K562 (cell line): ENCODE measurements at regions not wholly inside any gene's neighbourhood (a gene's known extent, or its start where the extent isn't known, plus 50 kb on each side); places are given as distances from the start of the nearest gene placed in this dataset.

Experiments used
- CC2D1A ChIP-seq: fragments of 450-650 bp; IDR thresholded peaks from 2 replicates; pipeline ENCODE4 v1.6.1; 2017; ENCODE audit warnings: mild to moderate bottlenecking
- ESRRA ChIP-seq: fragments of 450-650 bp; IDR thresholded peaks from 2 replicates; pipeline ENCODE4 v1.6.1; 2014; ENCODE audit warnings: low read depth, mild to moderate bottlenecking, moderate library complexity, borderline replicate concordance
- LCOR ChIP-seq: sonication (generic); formaldehyde crosslinking; IDR thresholded peaks from 2 replicates; pipeline ENCODE4 v1.8.0; 2022; ENCODE audit warnings: mild to moderate bottlenecking, missing genetic modification reagents
- RAD21 ChIP-seq, 2 experiments: fragments of 250-450 bp in 1 of 2; fragments of 450-650 bp in 1 of 2; sonication (Bioruptor Pico) in 1 of 2; formaldehyde crosslinking in 1 of 2; IDR thresholded peaks in 1 of 2; conservative IDR thresholded peaks in 1 of 2; 2 replicates each; pipeline versions ENCODE4 v1.4.0 to v1.8.0; 2020 to 2022; ENCODE audit warnings: mild to moderate bottlenecking in 2 of 2, moderate library complexity in 1 of 2
- RNF219 ChIP-seq: fragments of 250-450 bp; sonication (Bioruptor Pico); IDR thresholded peaks from 2 replicates; pipeline ENCODE4 v1.5.0; 2022; ENCODE audit warnings: mild to moderate bottlenecking
- SNIP1 ChIP-seq: fragments of 450-650 bp; IDR thresholded peaks from 2 replicates; pipeline ENCODE4 v1.7.1; 2017; ENCODE audit warnings: low read depth, mild to moderate bottlenecking
- TFAP4 ChIP-seq: sonication (generic); formaldehyde crosslinking; IDR thresholded peaks from 2 replicates; pipeline ENCODE4 v1.8.0; 2022; ENCODE audit warnings: missing genetic modification reagents, mild to moderate bottlenecking, moderate library complexity, borderline replicate concordance
- ZNF695 ChIP-seq: fragments of 450-650 bp; formaldehyde crosslinking; IDR thresholded peaks from 2 replicates; pipeline ENCODE4 v1.4.0; 2020; ENCODE audit warnings: mild to moderate bottlenecking, moderate library complexity
- TF ChIP-seq, protein P1 (sequence below): fragments of 250-450 bp; sonication (Bioruptor Pico); IDR thresholded peaks from 2 replicates; pipeline ENCODE4 v1.4.0; 2020; ENCODE audit warnings: mild to moderate bottlenecking, moderate library complexity, borderline replicate concordance
- TF ChIP-seq, protein P2 (sequence below): fragments of 250-450 bp; sonication (Bioruptor Pico); IDR thresholded peaks from 2 replicates; pipeline ENCODE4 v1.5.0; 2020; ENCODE audit warnings: mild to moderate bottlenecking
- TF ChIP-seq, protein P3 (sequence below), 3 experiments: fragments of 200-800 bp in 1 of 3; fragments of 250-450 bp in 1 of 3; fragments of 450-650 bp in 1 of 3; sonication (Bioruptor Pico) in 1 of 3; sonication (Bioruptor generic) in 1 of 3; formaldehyde crosslinking in 1 of 3; IDR thresholded peaks; 2 replicates each; pipeline versions ENCODE4 v1.6.1 to v1.8.0; 2016 to 2022; ENCODE audit warnings: mild to moderate bottlenecking in 2 of 3, missing genetic modification characterization in 2 of 3, missing compliant biosample characterization in 1 of 3, moderate library complexity in 1 of 3
- TF ChIP-seq, protein P4 (sequence below), 3 experiments: fragments of 200-800 bp in 1 of 3; sonication (Bioruptor generic) in 1 of 3; sonication (generic) in 1 of 3; formaldehyde crosslinking in 1 of 3; IDR thresholded peaks; 2 replicates each; pipeline versions ENCODE4 v1.6.1 to v1.8.0; 2016 to 2022; ENCODE audit warnings: mild to moderate bottlenecking in 2 of 3, missing compliant biosample characterization in 2 of 3, missing genetic modification characterization in 2 of 3, missing genetic modification reagents in 1 of 3

GRCh38 chr7:106979551-106980357 lies 64.8 kb upstream of the PRKAR2B start (continued):
- TF ChIP-seq ZNF695 (no peak), RNF219 (peak; percentile 77; the same call in 1 of the 2 replicates), RAD21 (CRISPR knock-in tag; conservative IDR thresholded peaks at IDR 0.05 in 1 of 2, IDR thresholded peaks at IDR 0.05 in 1 of 2) (peak in 1 of 2 experiments; percentile 11; a peak in 1 of 4 replicates), LCOR (CRISPR knock-in tag) (no peak; the same call in 1 of the 2 replicates), SNIP1 (peak; percentile 15; the same call in 1 of the 2 replicates), ESRRA (peak; percentile 84), TFAP4 (CRISPR knock-in tag) (0 out of 2 replicates have a peak, but pooled peaks have one; percentile 1), CC2D1A (peak; percentile 29; the same call in 1 of the 2 replicates)
- TF ChIP-seq, protein P1, sequence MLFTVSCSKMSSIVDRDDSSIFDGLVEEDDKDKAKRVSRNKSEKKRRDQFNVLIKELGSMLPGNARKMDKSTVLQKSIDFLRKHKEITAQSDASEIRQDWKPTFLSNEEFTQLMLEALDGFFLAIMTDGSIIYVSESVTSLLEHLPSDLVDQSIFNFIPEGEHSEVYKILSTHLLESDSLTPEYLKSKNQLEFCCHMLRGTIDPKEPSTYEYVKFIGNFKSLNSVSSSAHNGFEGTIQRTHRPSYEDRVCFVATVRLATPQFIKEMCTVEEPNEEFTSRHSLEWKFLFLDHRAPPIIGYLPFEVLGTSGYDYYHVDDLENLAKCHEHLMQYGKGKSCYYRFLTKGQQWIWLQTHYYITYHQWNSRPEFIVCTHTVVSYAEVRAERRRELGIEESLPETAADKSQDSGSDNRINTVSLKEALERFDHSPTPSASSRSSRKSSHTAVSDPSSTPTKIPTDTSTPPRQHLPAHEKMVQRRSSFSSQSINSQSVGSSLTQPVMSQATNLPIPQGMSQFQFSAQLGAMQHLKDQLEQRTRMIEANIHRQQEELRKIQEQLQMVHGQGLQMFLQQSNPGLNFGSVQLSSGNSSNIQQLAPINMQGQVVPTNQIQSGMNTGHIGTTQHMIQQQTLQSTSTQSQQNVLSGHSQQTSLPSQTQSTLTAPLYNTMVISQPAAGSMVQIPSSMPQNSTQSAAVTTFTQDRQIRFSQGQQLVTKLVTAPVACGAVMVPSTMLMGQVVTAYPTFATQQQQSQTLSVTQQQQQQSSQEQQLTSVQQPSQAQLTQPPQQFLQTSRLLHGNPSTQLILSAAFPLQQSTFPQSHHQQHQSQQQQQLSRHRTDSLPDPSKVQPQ: 0 out of 2 replicates have a peak, but pooled peaks have one; percentile 19
- TF ChIP-seq, protein P2, sequence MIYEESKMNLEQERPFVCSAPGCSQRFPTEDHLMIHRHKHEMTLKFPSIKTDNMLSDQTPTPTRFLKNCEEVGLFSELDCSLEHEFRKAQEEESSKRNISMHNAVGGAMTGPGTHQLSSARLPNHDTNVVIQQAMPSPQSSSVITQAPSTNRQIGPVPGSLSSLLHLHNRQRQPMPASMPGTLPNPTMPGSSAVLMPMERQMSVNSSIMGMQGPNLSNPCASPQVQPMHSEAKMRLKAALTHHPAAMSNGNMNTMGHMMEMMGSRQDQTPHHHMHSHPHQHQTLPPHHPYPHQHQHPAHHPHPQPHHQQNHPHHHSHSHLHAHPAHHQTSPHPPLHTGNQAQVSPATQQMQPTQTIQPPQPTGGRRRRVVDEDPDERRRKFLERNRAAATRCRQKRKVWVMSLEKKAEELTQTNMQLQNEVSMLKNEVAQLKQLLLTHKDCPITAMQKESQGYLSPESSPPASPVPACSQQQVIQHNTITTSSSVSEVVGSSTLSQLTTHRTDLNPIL (CRISPR knock-in tag): no peak
- TF ChIP-seq, protein P3, sequence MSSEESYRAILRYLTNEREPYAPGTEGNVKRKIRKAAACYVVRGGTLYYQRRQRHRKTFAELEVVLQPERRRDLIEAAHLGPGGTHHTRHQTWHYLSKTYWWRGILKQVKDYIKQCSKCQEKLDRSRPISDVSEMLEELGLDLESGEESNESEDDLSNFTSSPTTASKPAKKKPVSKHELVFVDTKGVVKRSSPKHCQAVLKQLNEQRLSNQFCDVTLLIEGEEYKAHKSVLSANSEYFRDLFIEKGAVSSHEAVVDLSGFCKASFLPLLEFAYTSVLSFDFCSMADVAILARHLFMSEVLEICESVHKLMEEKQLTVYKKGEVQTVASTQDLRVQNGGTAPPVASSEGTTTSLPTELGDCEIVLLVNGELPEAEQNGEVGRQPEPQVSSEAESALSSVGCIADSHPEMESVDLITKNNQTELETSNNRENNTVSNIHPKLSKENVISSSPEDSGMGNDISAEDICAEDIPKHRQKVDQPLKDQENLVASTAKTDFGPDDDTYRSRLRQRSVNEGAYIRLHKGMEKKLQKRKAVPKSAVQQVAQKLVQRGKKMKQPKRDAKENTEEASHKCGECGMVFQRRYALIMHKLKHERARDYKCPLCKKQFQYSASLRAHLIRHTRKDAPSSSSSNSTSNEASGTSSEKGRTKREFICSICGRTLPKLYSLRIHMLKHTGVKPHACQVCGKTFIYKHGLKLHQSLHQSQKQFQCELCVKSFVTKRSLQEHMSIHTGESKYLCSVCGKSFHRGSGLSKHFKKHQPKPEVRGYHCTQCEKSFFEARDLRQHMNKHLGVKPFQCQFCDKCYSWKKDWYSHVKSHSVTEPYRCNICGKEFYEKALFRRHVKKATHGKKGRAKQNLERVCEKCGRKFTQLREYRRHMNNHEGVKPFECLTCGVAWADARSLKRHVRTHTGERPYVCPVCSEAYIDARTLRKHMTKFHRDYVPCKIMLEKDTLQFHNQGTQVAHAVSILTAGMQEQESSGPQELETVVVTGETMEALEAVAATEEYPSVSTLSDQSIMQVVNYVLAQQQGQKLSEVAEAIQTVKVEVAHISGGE (CRISPR knock-in tag; IDR thresholded peaks at IDR 0.05): 0 out of 6 replicates have a peak, but pooled peaks of 1 of the 3 experiments have one; percentile 19
- TF ChIP-seq, protein P4, sequence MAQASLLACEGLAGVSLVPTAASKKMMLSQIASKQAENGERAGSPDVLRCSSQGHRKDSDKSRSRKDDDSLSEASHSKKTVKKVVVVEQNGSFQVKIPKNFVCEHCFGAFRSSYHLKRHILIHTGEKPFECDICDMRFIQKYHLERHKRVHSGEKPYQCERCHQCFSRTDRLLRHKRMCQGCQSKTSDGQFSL (CRISPR knock-in tag; IDR thresholded peaks at IDR 0.05): no peak
- TF ChIP-seq, protein P4 (tag; IDR thresholded peaks at IDR 0.05): no peak
